ENCODE measurements at regions not wholly inside any gene's neighbourhood (a gene's known extent, or its start where the extent isn't known, plus 50 kb on each side); places are given as distances from the start of the nearest gene placed in this dataset.

GRCh38 chr9:89992326-89993198 lies 387.8 kb downstream of the GADD45G start:
- no peak overlapping the region for H3K27ac Mint-ChIP-seq
- DNase-seq: no peak
- no peaks in the 10 kb centered on the region for H3K9me3 Mint-ChIP-seq
- H3K36me3 Mint-ChIP-seq (ENCODE audit: insufficient read depth): no peaks in the 10 kb centered on the region
- no peaks in the 10 kb centered on the region for H3K4me1 Mint-ChIP-seq (ENCODE audit: low read depth in 2 of 2)
- H3K4me3 Mint-ChIP-seq: no peak overlapping the region
- peaks cover 8 to 9% of the 10 kb centered on the region in 2 donors for H3K27me3 Mint-ChIP-seq
- ATAC-seq (replicated peaks): no peak

DNA sequence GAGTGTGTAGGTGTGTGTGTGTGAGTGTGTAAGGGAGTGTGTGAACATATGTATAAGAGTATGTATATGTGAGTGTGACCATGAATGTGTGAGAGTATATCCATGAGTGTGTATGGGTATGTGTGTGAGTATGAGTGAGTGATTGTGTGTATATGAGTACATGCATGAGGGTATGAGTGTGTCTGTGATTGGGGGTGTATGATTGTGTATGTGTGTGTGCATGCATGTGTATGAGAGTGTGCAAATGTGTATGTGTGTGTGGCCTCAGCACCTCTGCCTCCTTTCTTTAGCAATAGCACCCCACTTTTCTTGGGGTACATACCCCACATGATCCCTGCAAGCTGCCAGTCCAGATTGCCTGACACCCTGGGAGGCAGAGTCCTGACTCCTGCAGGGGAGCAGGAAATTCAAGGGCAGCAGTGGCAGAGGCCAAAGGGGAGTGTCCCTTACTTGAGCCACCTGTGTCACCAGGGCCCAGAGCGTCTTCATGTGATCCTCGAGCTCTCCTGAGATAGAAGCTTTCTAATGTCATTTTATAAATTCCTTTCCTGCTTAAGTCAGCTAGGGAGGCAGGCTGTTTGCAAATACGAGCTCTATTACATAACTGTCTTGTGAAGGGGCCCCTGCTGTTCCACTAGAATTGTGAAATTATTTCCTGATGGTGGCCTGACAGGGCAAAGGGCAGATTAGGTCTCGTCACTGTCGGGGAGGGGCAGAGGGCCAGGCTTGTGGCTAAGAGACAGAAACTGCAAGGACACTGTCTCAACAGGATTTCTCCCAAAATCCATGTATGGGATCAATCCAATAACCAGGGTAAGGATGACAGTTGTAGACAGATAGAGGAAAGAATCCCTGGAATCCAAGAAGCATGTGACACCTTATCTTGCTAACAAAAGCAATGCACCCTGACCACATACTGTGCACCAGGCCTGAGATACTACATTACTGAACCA lies 389.1 kb downstream of the GADD45G start:
- H3K4me3 Mint-ChIP-seq: no peak overlapping the region
- peaks cover 8 to 9% of the 10 kb centered on the region in 2 donors for H3K27me3 Mint-ChIP-seq
- DNase-seq (no peak), ATAC-seq (replicated peaks) (no peak)
- no peak overlapping the region for H3K27ac Mint-ChIP-seq
- peaks cover 0 to 3% of the 10 kb centered on the region in 2 donors for H3K4me1 Mint-ChIP-seq (ENCODE audit: low read depth in 2 of 2)
- H3K9me3 Mint-ChIP-seq: no peaks in the 10 kb centered on the region
- H3K36me3 Mint-ChIP-seq (ENCODE audit: insufficient read depth): no peaks in the 10 kb centered on the region

- H3K9me3 Mint-ChIP-seq: no peaks in the 10 kb centered on the region
- peaks cover 8 to 9% of the 10 kb centered on the region in 2 donors for H3K27me3 Mint-ChIP-seq
- DNase-seq: no peak
- peaks cover 0 to 13% of the 10 kb centered on the region in 2 donors for H3K4me1 Mint-ChIP-seq (ENCODE audit: low read depth in 2 of 2)
- H3K4me3 Mint-ChIP-seq: no peak overlapping the region
- H3K27ac Mint-ChIP-seq: no peak overlapping the region
- H3K36me3 Mint-ChIP-seq (ENCODE audit: insufficient read depth): no peaks in the 10 kb centered on the region
- no peak for ATAC-seq (replicated peaks)
Observed at GRCh38 chr9:89994988-89995613, 390.3 kb downstream of the GADD45G start.

GRCh38 chr9:89996116-89996515 lies 391.3 kb downstream of the GADD45G start:
- Mint-ChIP-seq H3K27me3 (peaks cover 8 to 9% of the 10 kb centered on the region in 2 donors), H3K27ac (no peak overlapping the region), H3K4me3 (no peak overlapping the region), H3K9me3 (no peaks in the 10 kb centered on the region), H3K4me1 (ENCODE audit: low read depth in 2 of 2) (peaks cover 0 to 16% of the 10 kb centered on the region in 2 donors), H3K36me3 (ENCODE audit: insufficient read depth) (no peaks in the 10 kb centered on the region)
- no peak for ATAC-seq (replicated peaks)
- DNase-seq: no peak

GRCh38 chr9:89996773-89997172 lies 392.0 kb downstream of the GADD45G start:
- Mint-ChIP-seq H3K36me3 (ENCODE audit: insufficient read depth) (no peaks in the 10 kb centered on the region), H3K4me1 (ENCODE audit: low read depth in 2 of 2) (peaks cover 0 to 16% of the 10 kb centered on the region in 2 donors), H3K9me3 (no peaks in the 10 kb centered on the region), H3K27me3 (peaks cover 8 to 9% of the 10 kb centered on the region in 2 donors), H3K4me3 (no peak overlapping the region), H3K27ac (no peak overlapping the region)
- ATAC-seq (replicated peaks) (no peak), DNase-seq (no peak)

- H3K9me3 Mint-ChIP-seq: no peaks in the 10 kb centered on the region
- H3K4me1 Mint-ChIP-seq (ENCODE audit: low read depth in 2 of 2): peaks cover 0 to 16% of the 10 kb centered on the region in 2 donors
- DNase-seq (no peak), ATAC-seq (replicated peaks) (no peak)
- H3K27ac Mint-ChIP-seq: peak overlapping the region; percentile 33 to 81
- H3K27me3 Mint-ChIP-seq: peaks cover 8 to 9% of the 10 kb centered on the region in 2 donors
- no peaks in the 10 kb centered on the region for H3K36me3 Mint-ChIP-seq (ENCODE audit: insufficient read depth)
- no peak overlapping the region for H3K4me3 Mint-ChIP-seq
Observed at GRCh38 chr9:89998633-89999032, 393.8 kb downstream of the GADD45G start.

- Mint-ChIP-seq H3K4me3 (peak overlapping the region; percentile 58 to 62), H3K36me3 (ENCODE audit: insufficient read depth) (no peaks in the 10 kb centered on the region), H3K4me1 (ENCODE audit: low read depth in 2 of 2) (peaks cover 0 to 16% of the 10 kb centered on the region in 2 donors), H3K27ac (peak overlapping the region; percentile 33 to 81), H3K27me3 (peaks cover 8 to 9% of the 10 kb centered on the region in 2 donors), H3K9me3 (no peaks in the 10 kb centered on the region)
- ATAC-seq (replicated peaks) (peak; percentile 19), DNase-seq (no peak)
Observed at GRCh38 chr9:89999176-89999533, 394.3 kb downstream of the GADD45G start.

GRCh38 chr9:89999534-90000370 lies 394.9 kb downstream of the GADD45G start:
- ATAC-seq (replicated peaks): peak; percentile 72
- no peaks in the 10 kb centered on the region for H3K9me3 Mint-ChIP-seq
- peaks cover 0 to 16% of the 10 kb centered on the region in 2 donors for H3K4me1 Mint-ChIP-seq (ENCODE audit: low read depth in 2 of 2)
- peak overlapping the region; percentile 58 to 62 for H3K4me3 Mint-ChIP-seq
- peak in 2 of 3 experiments; percentile 6 for DNase-seq
- peak overlapping the region; percentile 33 to 81 for H3K27ac Mint-ChIP-seq
- no peaks in the 10 kb centered on the region for H3K36me3 Mint-ChIP-seq (ENCODE audit: insufficient read depth)
- H3K27me3 Mint-ChIP-seq: peaks cover 9% of the 10 kb centered on the region in 2 donors

DNA sequence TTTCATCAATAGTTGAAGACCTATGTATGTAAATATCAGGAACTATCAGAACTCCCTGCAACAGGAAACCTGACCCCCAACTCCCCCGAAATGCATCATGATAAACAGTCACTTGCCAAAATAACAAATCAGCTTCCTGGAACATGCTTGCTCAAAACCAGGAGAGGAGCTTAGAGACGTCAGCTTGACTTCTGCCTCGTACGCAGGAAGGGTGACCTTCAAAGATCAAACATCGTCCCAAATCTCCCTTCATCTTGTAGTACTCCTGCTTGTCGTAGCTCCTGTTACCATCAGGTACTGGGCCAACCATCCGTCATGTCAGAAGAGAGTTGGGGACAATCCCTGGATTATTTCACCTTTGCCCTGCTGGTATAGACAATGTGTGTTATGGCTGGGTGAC lies 396.1 kb downstream of the GADD45G start:
- ATAC-seq (replicated peaks) (no peak), DNase-seq (no peak)
- Mint-ChIP-seq H3K27me3 (peaks cover 3 to 12% of the 10 kb centered on the region in 2 donors), H3K9me3 (no peaks in the 10 kb centered on the region), H3K4me1 (ENCODE audit: low read depth in 2 of 2) (peaks cover 0 to 16% of the 10 kb centered on the region in 2 donors), H3K27ac (no peak overlapping the region), H3K36me3 (ENCODE audit: insufficient read depth) (no peaks in the 10 kb centered on the region), H3K4me3 (peak overlapping the region in 1 of 2 donors; percentile 16)

- H3K4me3 Mint-ChIP-seq: no peak overlapping the region
- peaks cover 0 to 16% of the 10 kb centered on the region in 2 donors for H3K4me1 Mint-ChIP-seq (ENCODE audit: low read depth in 2 of 2)
- ATAC-seq (replicated peaks): no peak
- no peak overlapping the region for H3K27ac Mint-ChIP-seq
- no peak for DNase-seq
- H3K27me3 Mint-ChIP-seq: peaks cover 0 to 10% of the 10 kb centered on the region in 2 donors
- H3K9me3 Mint-ChIP-seq: no peaks in the 10 kb centered on the region
- no peaks in the 10 kb centered on the region for H3K36me3 Mint-ChIP-seq (ENCODE audit: insufficient read depth)
Observed at GRCh38 chr9:90001747-90002146, 396.9 kb downstream of the GADD45G start.

GRCh38 chr9:90002397-90003271 lies 397.8 kb downstream of the GADD45G start:
- Mint-ChIP-seq H3K4me1 (ENCODE audit: low read depth in 2 of 2) (peaks cover 0 to 16% of the 10 kb centered on the region in 2 donors), H3K4me3 (no peak overlapping the region), H3K36me3 (ENCODE audit: insufficient read depth) (no peaks in the 10 kb centered on the region), H3K9me3 (no peaks in the 10 kb centered on the region), H3K27me3 (peaks cover 0 to 10% of the 10 kb centered on the region in 2 donors), H3K27ac (no peak overlapping the region)
- DNase-seq: no peak
- no peak for ATAC-seq (replicated peaks)

GRCh38 chr9:90005388-90005787 lies 400.6 kb downstream of the GADD45G start:
- Mint-ChIP-seq H3K9me3 (no peaks in the 10 kb centered on the region), H3K36me3 (ENCODE audit: insufficient read depth) (no peaks in the 10 kb centered on the region), H3K4me1 (ENCODE audit: low read depth in 2 of 2) (peaks cover 0 to under 1% of the 10 kb centered on the region in 2 donors), H3K27me3 (peaks cover 0 to 27% of the 10 kb centered on the region in 2 donors), H3K4me3 (no peak overlapping the region), H3K27ac (no peak overlapping the region)
- DNase-seq: no peak
- no peak for ATAC-seq (replicated peaks)
